SK-N-SH (cell line): ENCODE measurements at regions not wholly inside any gene's neighbourhood (a gene's known extent, or its start where the extent isn't known, plus 50 kb on each side); places are given as distances from the start of the nearest gene placed in this dataset.

ENCODE experiments used
- CTCF ChIA-PET: fragments of 300-600, 350-600 bp; formaldehyde crosslinking; extraction: SDS; loops from one replicate; lab custom pipeline; 2021; lab: Yijun Ruan, JAX
- POLR2A ChIA-PET: fragments of 350-600 bp; sonication (Branson Sonifier 250); formaldehyde crosslinking; extraction: SDS; loops from one replicate; lab custom pipeline; 2020; ENCODE audit warnings: antibody characterized with exemption, inconsistent platforms; lab: Yijun Ruan, JAX
- DNase-seq: peaks from one replicate; pipeline ENCODE4 v3.0.0; 2012
- H2AFZ ChIP-seq: fragments of 200-600 bp; sonication (generic); 2 replicates; pipeline ENCODE4 v1.8.1; 2016; ENCODE audit warnings: antibody characterized with exemption, mild to moderate bottlenecking, low read depth
- H3F3A ChIP-seq: fragments of 200-600 bp; sonication (generic); replicated peaks from 2 replicates; pipeline ENCODE3; 2016; ENCODE audit warnings: antibody characterized with exemption, mild to moderate bottlenecking; ENCODE audit not compliant: insufficient read depth
- H3K27ac ChIP-seq, 2 experiments: fragments of 200-500 bp in 1 of 2; fragments of 200-600 bp in 1 of 2; sonication (Bioruptor generic) in 1 of 2; sonication (generic), shearing (Covaris generic) in 1 of 2; 2 replicates each; pipeline versions ENCODE4 v1.5.1 to v1.6.1; 2014 to 2016; ENCODE audit warnings: low read depth in 2 of 2, inconsistent platforms in 1 of 2, low read length in 1 of 2, mild to moderate bottlenecking in 1 of 2, mixed read lengths in 1 of 2
- H3K27me3 ChIP-seq: fragments of 200-600 bp; sonication (generic), shearing (Covaris generic); 2 replicates; pipeline ENCODE4 v1.6.1; 2016; ENCODE audit warnings: mixed run types; ENCODE audit not compliant: insufficient read depth
- H3K36me3 ChIP-seq, 2 experiments: fragments of 200-500 bp in 1 of 2; fragments of 200-600 bp in 1 of 2; sonication (Bioruptor generic) in 1 of 2; sonication (generic) in 1 of 2; replicated peaks in 1 of 2; 2 replicates each; pipeline versions ENCODE3 to v1.5.1; 2014 to 2016; ENCODE audit warnings: low read length in 1 of 2, mild to moderate bottlenecking in 1 of 2; ENCODE audit not compliant: insufficient read depth in 2 of 2, control insufficient read depth in 1 of 2
- H3K4me1 ChIP-seq, 2 experiments: fragments of 200-500 bp in 1 of 2; fragments of 200-600 bp in 1 of 2; sonication (Bioruptor generic) in 1 of 2; sonication (generic), shearing (Covaris generic) in 1 of 2; 2 replicates each; pipeline versions ENCODE4 v1.5.1 to v1.6.1; 2014 to 2016; ENCODE audit warnings: low read depth in 1 of 2, low read length in 1 of 2, mixed run types in 1 of 2; ENCODE audit not compliant: insufficient read depth in 2 of 2, control insufficient read depth in 1 of 2
- H3K4me2 ChIP-seq: fragments of 200-600 bp; sonication (generic), shearing (Covaris generic); 2 replicates; pipeline ENCODE4 v1.6.1; 2017; ENCODE audit warnings: mixed run types
- H3K4me3 ChIP-seq, 2 experiments: fragments of 200-500 bp in 1 of 2; fragments of 200-600 bp in 1 of 2; sonication (Bioruptor generic) in 1 of 2; sonication (generic), shearing (Covaris generic) in 1 of 2; 2 replicates each; pipeline versions ENCODE4 v1.5.1 to v1.8.1; 2014 to 2016; ENCODE audit warnings: low read depth in 2 of 2, inconsistent platforms in 1 of 2, low read length in 1 of 2, mild to moderate bottlenecking in 1 of 2, mixed read lengths in 1 of 2, moderate library complexity in 1 of 2
- H3K79me2 ChIP-seq: fragments of 200-600 bp; sonication (generic); 2 replicates; pipeline ENCODE4 v1.8.1; 2017; ENCODE audit warnings: mild to moderate bottlenecking; ENCODE audit not compliant: insufficient read depth
- H3K9ac ChIP-seq: fragments of 200-600 bp; sonication (generic); 2 replicates; pipeline ENCODE4 v1.6.1; 2017; ENCODE audit warnings: mixed run types
- H3K9me2 ChIP-seq: fragments of 200-600 bp; sonication (generic); 2 replicates; pipeline ENCODE4 v1.6.1; 2017; ENCODE audit warnings: mixed run types
- H3K9me3 ChIP-seq: fragments of 200-600 bp; sonication (generic); 2 replicates; pipeline ENCODE4 v1.6.1; 2017; ENCODE audit warnings: mixed run types, mild to moderate bottlenecking, moderate library complexity
- H4K20me1 ChIP-seq: fragments of 200-600 bp; sonication (generic); 2 replicates; pipeline ENCODE4 v1.6.1; 2017; ENCODE audit warnings: mild to moderate bottlenecking, mixed run types; ENCODE audit not compliant: insufficient read depth
- ELF1 ChIP-seq: IDR thresholded peaks from 2 replicates; pipeline ENCODE4 v1.4.0; 2012
- EP300 ChIP-seq, 2 experiments: IDR thresholded peaks; 2 replicates each; pipeline versions ENCODE4 v1.4.0 to v1.6.1; 2012; ENCODE audit warnings: borderline replicate concordance in 1 of 2, low read depth in 1 of 2, low read length in 1 of 2
- EZH2phosphoT487 ChIP-seq: fragments of 200-600 bp; sonication (generic); IDR thresholded peaks from 2 replicates; pipeline ENCODE4 v1.6.1; 2017; ENCODE audit warnings: low read depth, mixed run types, mild to moderate bottlenecking, antibody characterized with exemption, moderate library complexity, borderline replicate concordance
- FOSL2 ChIP-seq: IDR thresholded peaks from 2 replicates; pipeline ENCODE4 v1.4.0; 2012; ENCODE audit warnings: low read depth, mild to moderate bottlenecking, moderate library complexity, borderline replicate concordance
- FOXJ3 ChIP-seq: sonication (generic); formaldehyde crosslinking; IDR thresholded peaks from 2 replicates; pipeline ENCODE4 v1.5.1; 2020; ENCODE audit warnings: mild to moderate bottlenecking, missing genetic modification reagents
- FOXM1 ChIP-seq: IDR thresholded peaks from 2 replicates; pipeline ENCODE4 v1.4.0; 2012; ENCODE audit warnings: low read depth, mild to moderate bottlenecking
- GABPA ChIP-seq: IDR thresholded peaks from 2 replicates; pipeline ENCODE4 v1.4.0; 2012; ENCODE audit warnings: low read depth, mild to moderate bottlenecking
- GATA2 ChIP-seq: sonication (generic); formaldehyde crosslinking; IDR thresholded peaks from 2 replicates; pipeline ENCODE4 v1.5.0; 2020; ENCODE audit warnings: mild to moderate bottlenecking, missing genetic modification reagents
- MEF2A ChIP-seq: IDR thresholded peaks from 2 replicates; pipeline ENCODE4 v1.4.0; 2012; ENCODE audit warnings: low read depth, borderline replicate concordance
- MXI1 ChIP-seq: IDR thresholded peaks from 2 replicates; pipeline ENCODE4 v1.6.1; 2012; ENCODE audit warnings: mild to moderate bottlenecking, low read depth, low read length, improper control_type of control experiment
- NFIC ChIP-seq: IDR thresholded peaks from 2 replicates; pipeline ENCODE4 v1.4.0; 2012; ENCODE audit warnings: borderline replicate concordance
- NRF1 ChIP-seq: IDR thresholded peaks from 2 replicates; pipeline ENCODE4 v1.6.1; 2012; ENCODE audit warnings: low read depth, mild to moderate bottlenecking, low read length
- RFX5 ChIP-seq: IDR thresholded peaks from 2 replicates; pipeline ENCODE4 v1.6.1; 2012; ENCODE audit warnings: mild to moderate bottlenecking, improper control_type of control experiment, low read length
- SIN3A ChIP-seq: IDR thresholded peaks from 2 replicates; pipeline ENCODE4 v1.6.1; 2012; ENCODE audit warnings: low read depth, mild to moderate bottlenecking, low read length, moderate library complexity, borderline replicate concordance
- SMC3 ChIP-seq: IDR thresholded peaks from 2 replicates; pipeline ENCODE4 v1.6.1; 2012; ENCODE audit warnings: low read depth, low read length, improper control_type of control experiment
- TAF1 ChIP-seq: IDR thresholded peaks from 2 replicates; pipeline ENCODE4 v1.6.1; 2012; ENCODE audit warnings: low read depth, mild to moderate bottlenecking, low read length, moderate library complexity, borderline replicate concordance
- TCF12 ChIP-seq: IDR thresholded peaks from 2 replicates; pipeline ENCODE4 v1.4.0; 2012
- TEAD4 ChIP-seq: IDR thresholded peaks from 2 replicates; pipeline ENCODE4 v1.4.0; 2012; ENCODE audit warnings: mild to moderate bottlenecking, borderline replicate concordance; ENCODE audit not compliant: insufficient read depth
- WGBS: methylation state at CpG from one replicate; pipeline ENCODE4 v1.1.6; 2017; ENCODE audit warnings: low lambda C conversion rate; 5-methylcytosine and 5-hydroxymethylcytosine counted together
- TF ChIP-seq, protein P1 (sequence below): IDR thresholded peaks from 2 replicates; pipeline ENCODE4 v1.4.0; 2012; ENCODE audit warnings: low read depth, borderline replicate concordance
- TF ChIP-seq, protein P2 (sequence below): fragments of 200-600 bp; sonication (generic); IDR thresholded peaks from 2 replicates; pipeline ENCODE4 v1.6.1; 2017; ENCODE audit warnings: antibody characterized with exemption, mild to moderate bottlenecking, moderate library complexity
- TF ChIP-seq, protein P3 (sequence below): IDR thresholded peaks from 2 replicates; pipeline ENCODE4 v1.4.0; 2012; ENCODE audit warnings: low read depth

DNA sequence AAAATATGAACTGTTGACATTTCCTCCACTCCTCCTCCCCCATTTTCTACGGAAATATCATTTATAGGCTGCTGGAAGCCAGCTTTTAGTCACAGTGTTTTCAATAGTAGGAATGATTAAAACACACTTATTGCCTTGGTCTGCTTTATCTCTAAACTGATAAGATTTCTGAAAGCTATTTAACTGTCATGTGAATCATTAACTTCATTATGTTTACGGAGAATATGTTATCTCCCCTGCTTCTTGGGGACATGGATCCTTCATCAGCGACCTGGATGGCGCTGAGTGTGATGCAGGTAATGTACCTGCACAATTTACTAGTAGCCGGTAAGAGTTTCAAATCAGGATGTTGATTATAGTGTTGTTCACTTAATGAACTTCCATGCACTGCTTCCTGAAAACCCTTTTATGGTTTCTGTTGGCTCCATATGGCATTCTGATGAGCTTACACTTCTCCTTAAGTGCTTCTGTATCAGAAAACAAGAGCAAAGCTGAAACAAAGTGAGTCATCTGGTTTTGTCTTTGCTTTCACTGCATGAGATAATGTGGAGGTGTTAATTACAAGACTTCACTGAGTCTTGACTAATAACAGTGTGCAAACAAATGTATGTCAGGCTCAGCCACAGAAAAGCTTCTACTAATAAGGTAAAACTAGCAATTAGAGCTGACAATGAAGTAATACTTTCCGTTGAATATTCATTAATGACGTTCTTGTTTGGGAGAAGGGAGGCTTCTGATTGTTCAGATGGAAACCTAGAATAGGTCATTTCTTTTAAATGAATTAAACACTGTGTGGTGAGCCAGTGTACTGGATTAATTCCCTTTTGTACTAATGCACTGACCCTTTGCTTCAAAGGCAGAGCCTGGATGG, 162.4 kb upstream of the ZNF608 start (continued):
- TF ChIP-seq NFIC (no peak), GATA2 (CRISPR knock-in tag) (peak; percentile 97), EP300 (IDR thresholded peaks at IDR 0.05; ENCODE audit: borderline replicate concordance in 1 of 2, low read depth in 1 of 2, low read length in 1 of 2) (peak in 1 of 2 experiments; percentile 96; a peak in 2 of 4 replicates), MXI1 (peak; percentile 34; the same call in 1 of the 2 replicates), GABPA (no peak), FOSL2 (peak; percentile 5; the same call in 1 of the 2 replicates), EZH2phosphoT487 (no peak), TCF12 (peak; percentile 41; the same call in 1 of the 2 replicates), ELF1 (no peak)
- TF ChIP-seq, protein P1, sequence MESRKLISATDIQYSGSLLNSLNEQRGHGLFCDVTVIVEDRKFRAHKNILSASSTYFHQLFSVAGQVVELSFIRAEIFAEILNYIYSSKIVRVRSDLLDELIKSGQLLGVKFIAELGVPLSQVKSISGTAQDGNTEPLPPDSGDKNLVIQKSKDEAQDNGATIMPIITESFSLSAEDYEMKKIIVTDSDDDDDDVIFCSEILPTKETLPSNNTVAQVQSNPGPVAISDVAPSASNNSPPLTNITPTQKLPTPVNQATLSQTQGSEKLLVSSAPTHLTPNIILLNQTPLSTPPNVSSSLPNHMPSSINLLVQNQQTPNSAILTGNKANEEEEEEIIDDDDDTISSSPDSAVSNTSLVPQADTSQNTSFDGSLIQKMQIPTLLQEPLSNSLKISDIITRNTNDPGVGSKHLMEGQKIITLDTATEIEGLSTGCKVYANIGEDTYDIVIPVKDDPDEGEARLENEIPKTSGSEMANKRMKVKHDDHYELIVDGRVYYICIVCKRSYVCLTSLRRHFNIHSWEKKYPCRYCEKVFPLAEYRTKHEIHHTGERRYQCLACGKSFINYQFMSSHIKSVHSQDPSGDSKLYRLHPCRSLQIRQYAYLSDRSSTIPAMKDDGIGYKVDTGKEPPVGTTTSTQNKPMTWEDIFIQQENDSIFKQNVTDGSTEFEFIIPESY: no peak
- TF ChIP-seq, all 33 proteins: peak for 9

DNA sequence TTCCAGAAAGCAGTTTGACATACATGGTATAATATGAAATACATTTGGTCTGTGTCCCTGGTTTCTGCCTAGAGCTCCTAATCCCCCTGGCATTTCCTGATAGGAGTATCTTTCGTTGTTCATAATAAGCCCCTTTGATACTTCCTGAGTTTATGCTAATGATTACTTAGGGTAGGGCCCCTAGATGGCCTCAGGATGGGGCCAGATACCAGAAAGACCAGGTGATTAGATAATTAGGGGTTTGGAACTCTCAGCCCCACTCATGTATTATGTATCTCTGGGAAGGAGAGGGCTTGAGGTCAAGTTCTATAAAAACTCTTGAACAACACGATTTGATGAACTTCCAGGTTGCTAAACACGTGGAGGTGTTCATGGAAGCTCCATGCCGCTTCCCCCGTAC, 163.3 kb upstream of the ZNF608 start:
- no peak overlapping the region for H3K4me3 ChIP-seq
- peaks cover 24 to 26% of the 10 kb centered on the region in 2 experiments for H3K4me1 ChIP-seq
- no peaks in the 10 kb centered on the region for H3K36me3 ChIP-seq
- no peaks in the 10 kb centered on the region for H3K27me3 ChIP-seq
- H2AFZ ChIP-seq: no peak overlapping the region
- H3K9ac ChIP-seq: no peak overlapping the region
- H3K9me2 ChIP-seq: no peaks in the 10 kb centered on the region
- no peaks in the 10 kb centered on the region for H3K9me3 ChIP-seq
- CTCF ChIA-PET: interaction anchor here (0.9 kb wide), 1 partner anchor 18 kb away, joined by 4 read pairs; no protein-coding TSS in a partner anchor
- DNase-seq: no peak
- H3K27ac ChIP-seq: no peak overlapping the region
- H3K79me2 ChIP-seq: no peaks in the 10 kb centered on the region
- peaks cover 7% of the 10 kb centered on the region for H3F3A ChIP-seq
- H4K20me1 ChIP-seq: no peaks in the 10 kb centered on the region
- H3K4me2 ChIP-seq: no peak overlapping the region
- WGBS: 77% methylated on average over 5 of the region's 5 CpGs
- POLR2A ChIA-PET: interaction anchor here (3.1 kb wide), 1 partner anchor 162 kb away, joined by 17 read pairs; the partner anchor contains the start of gene ZNF608
- TF ChIP-seq RFX5 (no peak), SMC3 (no peak), TCF12 (no peak), TEAD4 (no peak), TAF1 (no peak), FOXM1 (no peak), GATA2 (CRISPR knock-in tag) (no peak), MEF2A (no peak), NRF1 (no peak), FOXJ3 (CRISPR knock-in tag) (no peak), MXI1 (no peak), EP300 (IDR thresholded peaks at IDR 0.05; ENCODE audit: borderline replicate concordance in 1 of 2, low read depth in 1 of 2, low read length in 1 of 2) (no peak), SIN3A (no peak), EZH2phosphoT487 (no peak)
- TF ChIP-seq, protein P2, sequence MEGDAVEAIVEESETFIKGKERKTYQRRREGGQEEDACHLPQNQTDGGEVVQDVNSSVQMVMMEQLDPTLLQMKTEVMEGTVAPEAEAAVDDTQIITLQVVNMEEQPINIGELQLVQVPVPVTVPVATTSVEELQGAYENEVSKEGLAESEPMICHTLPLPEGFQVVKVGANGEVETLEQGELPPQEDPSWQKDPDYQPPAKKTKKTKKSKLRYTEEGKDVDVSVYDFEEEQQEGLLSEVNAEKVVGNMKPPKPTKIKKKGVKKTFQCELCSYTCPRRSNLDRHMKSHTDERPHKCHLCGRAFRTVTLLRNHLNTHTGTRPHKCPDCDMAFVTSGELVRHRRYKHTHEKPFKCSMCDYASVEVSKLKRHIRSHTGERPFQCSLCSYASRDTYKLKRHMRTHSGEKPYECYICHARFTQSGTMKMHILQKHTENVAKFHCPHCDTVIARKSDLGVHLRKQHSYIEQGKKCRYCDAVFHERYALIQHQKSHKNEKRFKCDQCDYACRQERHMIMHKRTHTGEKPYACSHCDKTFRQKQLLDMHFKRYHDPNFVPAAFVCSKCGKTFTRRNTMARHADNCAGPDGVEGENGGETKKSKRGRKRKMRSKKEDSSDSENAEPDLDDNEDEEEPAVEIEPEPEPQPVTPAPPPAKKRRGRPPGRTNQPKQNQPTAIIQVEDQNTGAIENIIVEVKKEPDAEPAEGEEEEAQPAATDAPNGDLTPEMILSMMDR: no peak
- TF ChIP-seq, protein P3, sequence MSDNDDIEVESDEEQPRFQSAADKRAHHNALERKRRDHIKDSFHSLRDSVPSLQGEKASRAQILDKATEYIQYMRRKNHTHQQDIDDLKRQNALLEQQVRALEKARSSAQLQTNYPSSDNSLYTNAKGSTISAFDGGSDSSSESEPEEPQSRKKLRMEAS: no peak
- TF ChIP-seq, protein P1: no peak
